HG03108 (cell line): ENCODE measurements at regions not wholly inside any gene's neighbourhood (a gene's known extent, or its start where the extent isn't known, plus 50 kb on each side); places are given as distances from the start of the nearest gene placed in this dataset.
"Not testable (repeated sequence)": the region's sequence is repeated elsewhere in the genome, so short reads cannot be mapped to it uniquely, and the experiment has no call there.

Source experiments
- ATAC-seq: cut with Tn5 transposase; IDR thresholded peaks from one replicate; pipeline ENCODE4 v1.9.1; 2021; ENCODE audit warnings: moderate library complexity; ENCODE audit not compliant: unreplicated experiment

DNA sequence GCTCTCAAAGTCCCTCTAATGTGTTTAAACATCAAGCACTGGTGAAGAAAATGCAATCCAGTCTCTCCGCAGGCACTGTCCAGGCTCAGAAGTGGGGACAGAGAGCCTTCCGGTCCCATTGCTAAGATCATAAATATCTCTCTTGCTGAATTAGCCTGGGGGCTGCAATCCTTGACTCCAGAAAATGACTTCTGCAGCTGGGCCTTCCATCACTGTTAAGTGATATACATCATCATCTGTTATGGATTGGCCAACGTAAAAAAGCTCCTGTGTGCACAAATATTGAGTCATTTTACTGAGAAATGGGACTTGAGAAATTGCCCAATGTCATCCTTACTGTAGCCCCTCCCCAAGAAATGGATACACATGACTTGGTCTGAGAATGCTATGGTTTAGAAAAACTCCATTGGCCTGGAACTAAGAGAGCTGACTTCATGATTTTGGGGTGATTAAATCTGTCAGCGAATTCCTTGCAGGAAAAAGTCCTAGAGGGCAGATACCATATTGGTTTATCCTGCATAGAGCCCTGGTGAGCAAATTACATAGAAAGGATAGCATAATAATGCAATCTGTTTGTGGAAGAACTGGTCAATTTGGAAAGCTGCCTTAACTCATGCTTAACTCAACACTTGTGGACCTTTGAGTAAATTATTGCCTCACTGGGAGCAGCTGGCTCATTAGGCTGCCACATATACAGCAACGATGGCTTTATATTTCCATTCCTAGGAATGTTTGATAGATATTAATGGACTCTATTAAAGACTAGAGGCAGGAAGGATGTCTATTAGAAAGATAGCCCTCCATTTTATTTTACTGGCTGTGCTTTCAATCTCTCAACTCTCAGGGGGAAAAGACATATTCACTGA, 346.1 kb downstream of the GBA3 start:
- ATAC-seq, result no peak

DNA sequence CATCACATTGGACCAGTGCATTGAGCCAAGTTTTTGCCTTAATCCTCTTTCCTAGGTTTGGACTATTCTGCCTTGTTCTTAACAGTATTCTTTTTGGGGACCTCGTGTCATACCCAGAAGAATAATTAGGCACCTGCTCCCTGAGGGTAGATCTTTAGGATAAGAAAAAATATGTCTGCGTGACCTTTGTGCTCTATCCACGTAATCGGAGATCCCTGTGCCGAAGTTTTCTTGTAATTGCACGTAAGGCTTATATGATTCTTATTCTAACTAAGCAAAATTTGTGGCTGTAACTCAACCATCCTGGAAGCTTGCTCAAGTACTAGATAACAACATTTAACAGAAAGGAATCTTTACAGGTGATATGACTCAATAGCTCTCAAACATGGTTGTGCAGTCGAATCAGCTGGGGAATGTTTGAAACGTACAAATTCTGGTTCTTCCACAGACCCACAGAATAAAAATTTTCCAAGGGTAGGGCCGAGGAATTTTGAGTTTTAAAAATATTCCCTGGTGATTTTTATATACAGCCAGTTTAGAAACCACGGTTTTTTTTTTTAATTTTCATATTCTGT, 344.3 kb downstream of the GBA3 start:
- ATAC-seq, result no peak

DNA sequence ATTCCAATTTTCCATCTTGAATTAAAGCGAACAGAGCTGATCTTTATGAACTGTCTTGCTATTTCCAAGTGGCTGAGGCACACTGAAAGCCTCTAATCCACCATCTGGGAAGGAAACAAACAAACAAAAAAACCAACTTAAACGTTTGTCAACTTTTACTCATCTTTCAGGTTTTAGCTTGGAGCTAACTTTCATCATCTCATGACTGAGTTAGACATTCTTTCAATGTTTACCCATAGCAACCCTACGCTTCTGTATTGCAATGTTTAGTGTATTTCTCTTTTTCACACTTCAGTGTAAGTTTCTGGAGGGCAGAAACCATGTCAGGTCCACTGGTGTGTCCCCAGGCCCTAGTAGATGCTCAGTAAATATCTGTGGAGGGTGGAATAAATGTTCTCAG, 343.8 kb downstream of the GBA3 start:
- ATAC-seq, result no peak

DNA sequence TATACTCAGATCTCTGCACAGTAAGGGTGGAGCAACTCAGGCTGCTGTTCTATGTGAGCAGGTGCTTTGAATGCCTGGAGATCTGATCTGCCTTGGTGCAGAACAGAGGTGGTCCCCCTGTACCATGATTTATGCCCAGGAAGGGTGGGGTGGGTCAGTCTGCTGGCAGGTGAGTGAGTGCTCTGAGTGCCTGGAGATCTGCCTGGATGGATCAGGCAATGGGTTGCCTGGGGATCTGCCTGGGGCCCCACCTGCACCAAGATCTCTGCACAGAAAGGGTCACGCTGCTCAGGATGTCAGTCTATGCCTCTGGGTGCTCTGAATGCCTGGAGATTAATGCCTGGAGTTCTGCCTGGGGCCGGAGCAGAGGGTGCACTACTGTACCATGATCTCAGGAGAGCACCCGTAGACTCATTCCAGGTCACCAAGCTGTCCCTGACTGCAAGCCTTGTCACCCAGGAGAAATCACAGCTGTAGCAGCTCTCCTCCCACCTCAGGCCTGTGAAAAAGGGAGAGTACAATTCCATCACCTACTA, 342.9 kb downstream of the GBA3 start:
- no peak for ATAC-seq

DNA sequence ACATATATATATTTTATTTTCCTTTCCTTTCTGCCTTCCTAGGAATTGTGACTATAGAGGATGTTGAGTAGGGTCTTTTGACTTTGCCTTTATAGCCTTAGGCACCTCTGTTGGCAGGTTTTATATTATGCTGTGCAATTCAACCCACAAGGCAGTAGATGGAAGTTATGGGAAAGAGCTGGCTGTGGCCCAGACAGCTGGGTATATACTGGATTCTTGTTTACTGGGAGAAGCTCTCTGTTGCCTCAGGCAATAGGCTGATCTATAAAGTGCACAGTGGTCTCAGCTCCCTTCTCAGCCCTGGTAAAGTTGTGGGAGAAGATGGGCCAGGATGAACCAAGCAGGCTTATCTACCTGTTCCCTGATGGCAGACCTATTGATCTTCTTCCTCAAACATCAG, 342.0 kb downstream of the GBA3 start:
- no peak for ATAC-seq

DNA sequence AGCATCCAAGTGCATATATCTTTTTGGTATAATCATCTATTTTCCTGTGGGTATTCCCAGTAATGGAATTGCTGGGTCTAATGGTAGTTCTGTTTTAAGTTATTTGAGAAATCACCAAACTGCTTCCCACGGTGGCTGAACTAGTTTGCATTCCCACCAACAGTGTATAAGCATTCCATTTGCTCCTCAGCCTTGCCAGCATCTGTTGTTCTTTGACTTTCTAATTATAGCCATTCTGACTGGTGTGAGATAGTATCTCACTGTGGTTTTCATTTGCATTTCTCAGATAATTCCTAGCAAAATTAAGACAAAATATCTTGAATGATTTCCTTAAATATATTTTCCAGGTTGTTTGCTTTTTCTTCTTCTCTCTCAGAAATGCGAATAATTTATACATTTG, 341.1 kb downstream of the GBA3 start:
- ATAC-seq, result no peak

DNA sequence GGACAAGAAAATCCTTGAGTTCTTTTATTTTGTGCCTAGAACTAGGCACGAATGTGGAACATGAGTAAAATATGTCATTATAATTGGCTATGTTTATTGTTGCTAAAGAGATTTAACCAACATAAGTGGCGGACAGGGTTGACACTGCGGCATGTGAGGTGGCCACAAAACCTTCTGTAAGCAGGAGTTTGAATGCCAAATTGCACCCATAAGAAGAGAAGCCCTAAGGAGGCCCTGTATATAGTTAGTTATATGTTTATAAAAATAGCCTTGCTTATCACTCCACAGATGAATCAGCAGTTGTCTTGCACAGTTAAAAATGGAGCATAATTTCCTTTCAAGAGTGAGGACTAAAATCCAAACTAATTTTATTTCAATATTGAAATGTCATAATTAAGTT, 336.1 kb downstream of the GBA3 start:
- ATAC-seq, result no peak

DNA sequence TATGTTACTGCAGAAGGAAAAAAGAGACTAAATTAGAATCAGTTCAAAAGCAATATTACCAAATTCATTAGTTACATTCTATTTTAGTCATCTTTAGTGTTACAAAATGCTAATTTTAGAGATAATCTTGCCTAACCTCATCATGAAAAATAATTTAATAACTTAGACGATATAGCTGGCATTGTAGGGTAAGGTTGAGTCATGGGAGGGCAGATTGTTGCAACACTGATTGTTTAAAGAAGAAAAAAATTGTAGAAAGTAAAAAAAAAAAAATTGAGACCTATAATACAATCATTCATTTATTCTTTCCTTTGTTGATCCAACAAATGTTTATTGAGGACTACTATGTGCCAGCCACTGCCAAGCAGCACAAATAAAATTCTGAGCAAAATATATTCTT, 330.9 kb downstream of the GBA3 start:
- ATAC-seq, result no peak

DNA sequence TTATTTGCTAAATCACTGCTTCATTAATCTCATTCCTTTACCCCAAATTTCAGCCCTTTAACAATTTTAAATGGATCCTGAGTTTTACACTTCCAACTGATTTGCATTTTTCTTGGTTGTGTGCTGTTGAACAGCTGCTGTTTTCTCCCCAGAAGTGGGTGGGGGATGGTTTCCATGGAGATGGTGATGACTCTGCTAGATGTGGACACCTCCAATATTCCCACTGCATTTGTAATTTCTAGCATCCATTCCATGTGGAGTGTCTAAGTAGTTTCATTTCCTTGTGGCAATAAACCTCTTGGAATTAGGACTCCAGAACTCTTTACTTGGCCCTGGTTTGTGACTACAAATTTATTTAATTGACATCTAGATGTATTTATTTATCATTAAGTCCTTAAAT, 330.4 kb downstream of the GBA3 start:
- no peak for ATAC-seq

DNA sequence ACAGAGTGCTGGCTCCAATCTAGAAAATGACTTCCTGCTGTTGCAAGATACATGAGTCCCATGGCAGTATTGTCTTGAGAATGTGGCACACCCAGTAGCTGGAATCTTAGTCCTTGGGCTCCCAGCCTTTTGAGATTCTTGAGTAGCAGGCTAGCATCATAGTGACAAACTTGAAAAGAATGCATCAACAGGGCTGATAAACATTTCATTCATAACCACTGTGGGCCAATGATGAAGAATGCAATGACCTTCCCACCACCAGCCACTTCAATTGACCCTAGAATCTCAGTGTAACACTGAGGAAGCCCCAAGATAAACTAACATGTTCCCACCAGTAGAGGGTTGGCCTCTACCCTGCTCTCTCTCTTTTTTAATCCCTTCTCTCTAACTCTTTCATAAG, 329.3 kb downstream of the GBA3 start:
- no peak for ATAC-seq

DNA sequence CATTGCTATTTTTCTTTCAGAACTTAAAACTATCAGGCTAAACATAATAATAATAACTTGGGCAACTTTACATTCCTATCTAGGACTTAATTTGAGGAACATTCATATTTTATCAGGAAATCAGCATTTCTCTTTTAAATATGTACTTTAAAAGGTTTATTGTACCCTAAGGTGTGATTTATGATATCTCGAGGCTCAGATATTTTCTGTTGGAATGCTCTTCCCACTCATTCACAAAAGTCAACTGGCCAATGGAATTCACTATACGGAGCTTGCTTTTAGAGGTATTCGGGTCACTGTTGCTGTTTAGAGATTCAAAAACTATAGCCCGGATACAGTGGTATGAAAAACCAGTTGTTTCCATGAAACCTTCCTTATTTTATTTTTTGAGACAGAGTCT, 328.3 kb downstream of the GBA3 start:
- ATAC-seq, result no peak

DNA sequence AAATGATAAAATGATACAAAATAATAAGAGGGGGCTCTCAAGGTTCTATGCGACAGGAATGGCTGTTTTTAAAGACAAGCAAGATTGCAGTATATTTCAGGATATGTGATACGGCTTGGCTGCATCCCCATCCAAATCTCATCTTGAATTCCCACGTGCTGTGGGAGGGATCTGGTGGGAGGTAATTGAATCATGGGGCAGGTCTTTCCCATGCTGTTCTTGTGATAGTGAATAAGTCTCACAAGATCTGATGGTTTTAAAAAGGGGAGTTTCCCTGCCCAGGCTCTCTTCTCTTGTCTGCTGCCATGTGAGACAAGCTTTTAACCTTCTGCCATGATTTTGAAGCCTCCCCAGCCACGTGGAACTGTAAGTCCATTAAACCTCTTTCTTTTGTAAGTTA, 327.7 kb downstream of the GBA3 start:
- not testable (repeated sequence) for ATAC-seq

DNA sequence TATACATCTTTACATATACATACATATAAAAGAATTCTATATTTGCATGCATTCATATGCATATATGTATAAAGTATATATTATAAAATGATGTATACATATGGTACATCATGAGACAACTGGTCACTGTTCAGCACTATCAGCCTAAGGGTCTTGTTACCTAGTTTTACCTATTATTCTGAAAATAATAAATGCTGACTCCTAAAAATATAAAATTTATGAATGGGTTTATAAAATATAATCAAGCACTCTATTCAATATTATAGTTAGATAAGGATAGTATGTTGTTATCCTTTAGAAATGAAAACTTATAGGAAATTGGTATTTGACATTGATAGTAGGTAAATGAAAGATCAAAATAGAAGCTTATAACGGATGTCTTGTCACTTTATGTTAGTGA, 324.2 kb downstream of the GBA3 start:
- ATAC-seq, result no peak

DNA sequence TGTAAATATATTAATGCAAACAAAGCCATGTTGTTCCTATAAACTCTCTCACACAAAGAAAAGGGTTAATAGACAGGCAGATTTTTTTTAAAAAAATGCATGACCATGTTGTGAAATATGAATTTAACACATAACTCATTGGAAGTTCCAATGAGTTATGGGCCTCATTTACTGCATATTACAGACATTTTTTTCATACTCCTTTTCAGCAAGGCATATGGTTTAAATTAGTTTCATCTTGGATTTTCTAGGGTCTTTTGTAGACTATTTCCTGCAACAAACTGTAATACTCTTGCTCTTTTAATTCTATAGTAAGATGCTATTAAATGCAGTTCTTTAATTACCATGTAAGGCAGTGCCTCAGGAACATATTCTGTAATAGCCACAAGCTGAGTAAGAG, 323.1 kb downstream of the GBA3 start:
- no peak for ATAC-seq

DNA sequence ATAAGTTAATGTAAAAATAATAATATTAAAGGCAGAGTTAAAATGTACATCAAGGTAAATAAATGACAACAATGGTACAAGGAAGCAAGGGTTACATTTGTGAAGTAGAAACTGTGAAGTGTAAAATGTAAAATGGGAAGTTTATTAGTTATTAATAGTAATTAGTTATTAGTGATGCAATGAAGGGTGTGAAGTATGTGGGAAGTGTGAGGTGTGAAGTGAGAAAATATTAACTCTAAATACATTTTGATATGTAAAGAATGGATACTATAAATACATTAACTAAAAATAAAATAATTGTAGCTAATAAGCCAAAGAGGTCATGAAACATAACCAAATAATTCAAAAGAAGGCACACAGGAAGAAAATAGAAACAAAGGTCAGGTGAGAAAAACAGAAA, 316.4 kb downstream of the GBA3 start:
- ATAC-seq, result no peak

DNA sequence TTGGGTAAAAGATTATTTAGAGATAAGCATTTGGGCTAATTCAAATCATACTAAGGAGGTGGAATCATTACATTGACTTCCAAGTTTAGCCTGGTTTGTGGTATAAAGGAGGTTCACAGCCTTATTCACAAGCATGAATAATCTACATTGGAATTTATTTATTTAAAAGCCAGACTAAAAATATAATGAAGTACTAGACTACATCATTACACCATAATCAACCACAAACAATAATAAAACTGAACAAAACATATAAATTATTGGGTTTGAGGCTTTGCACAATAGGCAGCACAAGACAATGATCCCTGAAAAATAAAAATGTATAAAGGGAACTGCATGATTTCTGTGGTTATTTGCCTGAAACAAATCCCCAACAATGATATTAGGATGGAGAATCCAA, 314.0 kb downstream of the GBA3 start:
- no peak for ATAC-seq

DNA sequence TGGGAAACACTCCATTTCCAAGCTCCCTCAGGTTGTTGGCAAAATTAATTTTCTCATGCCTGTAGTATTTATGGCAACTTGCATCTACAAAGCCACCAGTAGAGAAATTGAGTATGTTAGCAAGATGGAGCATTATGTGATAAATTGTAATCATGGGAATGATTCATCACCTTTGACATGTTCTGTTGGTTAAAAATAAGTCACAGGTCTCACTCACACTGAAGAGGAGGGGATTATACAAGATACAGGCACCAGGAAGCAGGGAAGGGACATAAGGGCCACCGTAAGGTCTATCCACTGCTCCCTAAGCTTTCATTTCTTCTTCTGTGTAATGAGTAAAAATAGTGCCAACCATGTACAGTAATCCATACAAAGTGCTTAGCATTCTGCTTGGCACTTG, 313.0 kb downstream of the GBA3 start:
- no peak for ATAC-seq

DNA sequence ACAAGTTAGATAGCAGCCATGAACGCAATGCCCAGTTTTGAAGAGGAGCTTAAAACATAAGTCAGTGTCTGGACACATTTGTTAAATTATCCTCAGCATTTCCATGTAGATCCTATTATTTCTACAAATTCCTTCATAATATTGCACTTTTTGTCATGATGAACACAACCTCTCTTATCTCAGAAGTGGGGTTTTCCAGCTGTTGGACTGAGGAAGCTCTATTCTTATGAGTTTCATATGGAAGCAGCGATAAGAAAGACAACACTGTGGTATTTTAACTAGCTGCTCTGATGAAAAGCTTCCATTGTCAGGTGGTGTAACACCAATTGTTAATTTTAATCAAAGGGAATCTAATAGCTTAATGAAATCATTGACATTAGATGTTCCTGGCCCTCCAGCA, 308.7 kb downstream of the GBA3 start:
- ATAC-seq, result no peak

DNA sequence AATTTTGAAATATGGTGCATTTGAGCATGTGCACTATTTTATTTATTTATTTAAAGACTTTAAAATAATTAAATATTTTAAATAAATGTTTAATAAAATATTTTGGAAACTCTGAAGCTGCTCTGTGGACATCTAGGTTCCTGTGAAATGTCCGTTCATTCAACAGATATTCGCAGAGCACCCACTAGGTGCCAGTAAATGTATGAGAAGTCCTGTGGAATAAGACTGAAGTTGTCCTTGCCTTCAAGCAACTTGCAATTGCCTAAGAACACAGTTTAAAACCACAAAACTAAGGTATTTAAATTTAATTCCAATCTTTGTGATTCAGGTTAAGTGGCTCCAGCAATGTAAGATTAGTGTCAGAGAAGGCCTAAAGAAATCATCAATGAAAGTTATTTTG, 306.7 kb downstream of the GBA3 start:
- ATAC-seq, result no peak

DNA sequence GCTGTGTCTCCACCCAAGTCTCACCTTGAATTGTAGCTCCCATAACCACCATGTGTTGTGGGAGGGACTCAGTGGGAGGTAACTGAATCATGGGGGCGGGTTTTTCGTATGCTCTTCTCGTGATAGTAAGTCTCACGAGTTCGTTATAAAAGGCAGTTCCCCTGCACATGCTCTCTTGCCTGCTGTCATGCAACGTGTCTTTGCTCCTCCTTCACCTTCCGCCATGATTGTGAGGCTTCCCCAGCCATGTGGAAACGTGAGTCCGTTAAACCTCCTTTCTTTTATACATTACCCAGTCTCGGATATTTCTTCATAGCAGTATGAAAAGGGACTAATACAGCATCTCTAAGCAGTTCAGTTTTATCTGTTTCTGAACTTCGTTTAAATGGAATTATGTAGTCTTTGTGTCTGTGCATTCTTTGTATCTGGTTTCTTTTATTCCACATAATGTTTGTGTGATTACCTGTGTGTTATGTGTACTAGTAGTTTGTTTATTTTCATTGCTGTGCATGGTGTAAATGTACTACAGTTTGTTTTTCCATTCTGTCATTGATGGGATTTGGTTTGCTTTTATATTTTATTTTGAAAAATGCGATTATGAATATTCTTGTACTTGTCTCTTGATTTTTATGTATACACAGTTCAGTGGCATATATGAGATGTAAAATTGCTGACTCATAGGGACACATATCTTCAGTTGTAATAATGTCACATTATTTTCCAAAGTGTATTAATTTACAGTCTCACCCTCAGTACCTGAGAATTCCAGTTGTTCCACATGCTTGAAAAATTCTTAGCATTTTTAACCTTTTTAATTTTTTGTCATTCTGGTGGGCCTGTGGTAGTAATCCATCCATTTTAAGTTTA, 304.9 kb downstream of the GBA3 start:
- no peak for ATAC-seq

DNA sequence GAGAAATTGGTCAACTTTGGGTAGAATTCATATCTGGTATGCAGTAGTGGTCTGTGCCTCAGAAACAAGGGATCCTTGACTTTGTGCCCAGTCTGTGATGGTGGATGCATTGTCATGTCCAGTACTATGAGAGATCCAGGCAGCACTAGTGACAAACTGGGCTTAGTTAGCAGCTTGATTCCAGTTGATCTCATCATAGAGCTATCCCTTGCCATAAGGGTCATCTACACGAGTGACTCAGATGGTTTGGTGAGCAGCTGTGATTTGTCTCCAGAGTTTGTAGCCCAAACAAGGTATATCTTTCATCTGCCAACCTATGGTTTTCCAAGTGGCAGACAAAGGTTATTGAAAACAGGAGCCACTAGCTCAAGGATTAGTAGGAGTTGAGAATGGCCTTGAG, 298.8 kb downstream of the GBA3 start:
- no peak for ATAC-seq

DNA sequence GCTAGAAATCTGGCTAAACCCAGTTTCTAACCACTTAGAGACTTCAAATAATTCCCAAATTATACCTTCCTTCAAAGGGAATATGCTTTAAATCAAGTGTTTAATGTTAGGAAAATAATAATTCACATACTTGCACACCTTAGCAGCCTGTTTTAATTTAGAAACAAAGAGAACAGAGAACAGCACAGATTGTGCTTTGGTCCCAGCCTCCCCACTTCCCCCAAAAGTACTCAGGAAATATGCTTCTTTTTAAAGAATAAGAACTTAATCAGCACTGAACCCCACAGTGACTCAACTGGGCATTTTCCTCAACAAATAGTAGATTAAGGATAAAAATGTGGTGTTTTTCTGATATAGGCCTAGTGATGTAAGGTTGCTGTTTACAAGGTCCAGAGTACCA, 295.8 kb downstream of the GBA3 start:
- no peak for ATAC-seq
